WTC11 (cell line): ENCODE measurements at regions not wholly inside any gene's neighbourhood (a gene's known extent, or its start where the extent isn't known, plus 50 kb on each side); places are given as distances from the start of the nearest gene placed in this dataset.

Experiments
- ATAC-seq: fragments of 200-7000 bp; cut with Tn5 transposase; 2 replicates; pipeline ENCODE4 v1.10.0; 2021; ENCODE audit warnings: mild to moderate bottlenecking, moderate library complexity
- CTCF ChIA-PET: fragments of 300-600 bp; sonication (Branson Sonifier 250); formaldehyde crosslinking; loops from one replicate; lab custom pipeline; 2021; ENCODE audit warnings: antibody characterized with exemption; lab: Charles Lee
- POLR2A ChIA-PET: fragments of 350-600 bp; sonication (Branson Sonifier 250); formaldehyde crosslinking; loops from one replicate; lab custom pipeline; 2021; ENCODE audit warnings: antibody characterized with exemption; lab: Charles Lee
- DNase-seq: peaks from one replicate; pipeline ENCODE4 v3.0.0; 2021; ENCODE audit warnings: low spot score
- H3K27ac Mint-ChIP-seq: 2 replicates; pipeline ENCODE4 v1.8.0; 2021; ENCODE audit warnings: mixed read lengths
- H3K27me3 Mint-ChIP-seq: 2 replicates; pipeline ENCODE4 v1.8.0; 2021; ENCODE audit warnings: low read depth, mild to moderate bottlenecking, moderate library complexity, mixed read lengths
- H3K36me3 Mint-ChIP-seq: 2 replicates; pipeline ENCODE4 v1.8.0; 2021; ENCODE audit warnings: mixed read lengths
- H3K4me1 Mint-ChIP-seq: 2 replicates; pipeline ENCODE4 v1.8.0; 2022; ENCODE audit warnings: mixed read lengths
- H3K4me3 Mint-ChIP-seq: 2 replicates; pipeline ENCODE4 v1.8.0; 2021; ENCODE audit warnings: mild to moderate bottlenecking, moderate library complexity, mixed read lengths
- H3K9me3 Mint-ChIP-seq: 2 replicates; pipeline ENCODE4 v1.8.0; 2021; ENCODE audit warnings: mixed read lengths
- ATF1 ChIP-seq: sonication (generic); formaldehyde crosslinking; IDR thresholded peaks from 2 replicates; pipeline ENCODE4 v1.8.1; 2023; ENCODE audit warnings: mild to moderate bottlenecking, moderate library complexity, missing genetic modification reagents
- GABPB1 ChIP-seq: sonication (generic); formaldehyde crosslinking; IDR thresholded peaks from 2 replicates; pipeline ENCODE4 v1.8.1; 2023; ENCODE audit warnings: mild to moderate bottlenecking, missing genetic modification reagents
- GRHL2 ChIP-seq: fragments of 250-450 bp; sonication (Bioruptor Pico); IDR thresholded peaks from 2 replicates; pipeline ENCODE4 v1.8.0; 2022; ENCODE audit warnings: mild to moderate bottlenecking, moderate library complexity; ENCODE audit not compliant: insufficient replicate concordance, severe bottlenecking
- HMGA2 ChIP-seq: fragments of 250-450 bp; sonication (Bioruptor Pico); IDR thresholded peaks from 2 replicates; pipeline ENCODE4 v1.4.0; 2021; ENCODE audit warnings: mild to moderate bottlenecking, moderate library complexity
- IRF1 ChIP-seq: sonication (generic); formaldehyde crosslinking; IDR thresholded peaks from 2 replicates; pipeline ENCODE4 v1.8.0; 2023; ENCODE audit warnings: missing genetic modification reagents
- IRF2 ChIP-seq: sonication (generic); formaldehyde crosslinking; IDR thresholded peaks from 2 replicates; pipeline ENCODE4 v1.8.0; 2022; ENCODE audit warnings: low read depth, missing genetic modification reagents, borderline replicate concordance
- KAT7 ChIP-seq: sonication (generic); formaldehyde crosslinking; IDR thresholded peaks from 2 replicates; pipeline ENCODE4 v1.8.1; 2023; ENCODE audit warnings: missing genetic modification reagents, mild to moderate bottlenecking, borderline replicate concordance
- MAX ChIP-seq: sonication (generic); formaldehyde crosslinking; IDR thresholded peaks from 2 replicates; pipeline ENCODE4 v1.8.0; 2022; ENCODE audit warnings: mild to moderate bottlenecking, missing genetic modification reagents
- MYBL2 ChIP-seq: sonication (generic); formaldehyde crosslinking; IDR thresholded peaks from 2 replicates; pipeline ENCODE4 v1.8.1; 2023; ENCODE audit warnings: mild to moderate bottlenecking, moderate library complexity, missing genetic modification reagents
- NFE2L1 ChIP-seq: sonication (generic); formaldehyde crosslinking; IDR thresholded peaks from 2 replicates; pipeline ENCODE4 v1.8.1; 2023; ENCODE audit warnings: missing genetic modification reagents
- NFYB ChIP-seq: sonication (generic); formaldehyde crosslinking; conservative IDR thresholded peaks from 2 replicates; pipeline ENCODE4 v1.8.0; 2022; ENCODE audit warnings: low read depth, missing genetic modification reagents
- NR1H2 ChIP-seq: sonication (generic); formaldehyde crosslinking; IDR thresholded peaks from 2 replicates; pipeline ENCODE4 v1.9.0; 2021; ENCODE audit warnings: mild to moderate bottlenecking, moderate library complexity, missing genetic modification reagents
- OVOL2 ChIP-seq: fragments of 250-450 bp; sonication (Bioruptor Pico); IDR thresholded peaks from 2 replicates; pipeline ENCODE4 v1.9.0; 2021; ENCODE audit warnings: mild to moderate bottlenecking, borderline replicate concordance
- SMAD3 ChIP-seq: sonication (generic); formaldehyde crosslinking; IDR thresholded peaks from 2 replicates; pipeline ENCODE4 v1.8.0; 2022; ENCODE audit warnings: missing genetic modification reagents, mild to moderate bottlenecking, borderline replicate concordance
- SOX15 ChIP-seq: fragments of 250-450 bp; sonication (Bioruptor Pico); IDR thresholded peaks from 2 replicates; pipeline ENCODE4 v1.9.0; 2021; ENCODE audit warnings: mild to moderate bottlenecking
- SP1 ChIP-seq: sonication (generic); formaldehyde crosslinking; conservative IDR thresholded peaks from 2 replicates; pipeline ENCODE4 v1.8.1; 2022; ENCODE audit warnings: missing genetic modification reagents
- TEAD4 ChIP-seq: sonication (generic); formaldehyde crosslinking; IDR thresholded peaks from 2 replicates; pipeline ENCODE4 v1.8.0; 2022; ENCODE audit warnings: mild to moderate bottlenecking, missing genetic modification reagents
- ZNF317 ChIP-seq: sonication (generic); formaldehyde crosslinking; IDR thresholded peaks from 2 replicates; pipeline ENCODE4 v1.8.1; 2023; ENCODE audit warnings: low read depth, mild to moderate bottlenecking, moderate library complexity, missing genetic modification reagents, borderline replicate concordance
- ZNF425 ChIP-seq: fragments of 250-450 bp; sonication (Bioruptor Pico); conservative IDR thresholded peaks from 2 replicates; pipeline ENCODE4 v1.9.0; 2021; ENCODE audit warnings: mild to moderate bottlenecking
- TF ChIP-seq, protein P1 (sequence below): sonication (generic); formaldehyde crosslinking; IDR thresholded peaks from 2 replicates; pipeline ENCODE4 v1.8.1; 2023; ENCODE audit warnings: mild to moderate bottlenecking, missing genetic modification reagents
- TF ChIP-seq, protein P2 (sequence below): sonication (generic); formaldehyde crosslinking; IDR thresholded peaks from 2 replicates; pipeline ENCODE4 v1.8.1; 2022; ENCODE audit warnings: mild to moderate bottlenecking, moderate library complexity, missing genetic modification reagents
- TF ChIP-seq, protein P3 (sequence below): sonication (generic); formaldehyde crosslinking; IDR thresholded peaks from 2 replicates; pipeline ENCODE4 v1.8.0; 2022; ENCODE audit warnings: missing genetic modification reagents
- TF ChIP-seq, protein P4 (sequence below): sonication (generic); formaldehyde crosslinking; IDR thresholded peaks from 2 replicates; pipeline ENCODE4 v1.8.0; 2022; ENCODE audit warnings: mild to moderate bottlenecking, missing genetic modification reagents

DNA sequence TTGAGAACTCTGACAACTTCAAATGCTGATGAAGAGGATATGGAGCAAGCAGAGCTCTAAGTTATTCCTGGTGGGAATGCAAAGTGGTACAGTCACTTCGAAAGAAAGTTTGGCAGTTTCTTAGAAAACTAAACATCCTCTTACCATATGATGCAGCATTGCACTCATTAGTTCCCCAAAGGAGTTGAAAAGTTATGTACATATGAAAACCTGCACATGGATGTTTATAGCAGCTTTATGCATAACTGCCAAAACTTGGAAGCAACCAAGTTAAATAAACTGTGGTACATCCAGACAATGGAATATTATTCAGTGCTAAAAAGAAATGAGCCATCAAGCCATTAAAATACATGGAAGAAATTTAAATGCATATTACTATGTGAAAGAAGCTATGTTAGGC, 779.3 kb upstream of the COBL start:
- Mint-ChIP-seq H3K4me1 (peaks cover 42% of the 10 kb centered on the region), H3K4me3 (no peak overlapping the region)
- POLR2A ChIA-PET = no interaction called here
- TF ChIP-seq NR1H2 (CRISPR knock-in tag) = no peak
- TF ChIP-seq, protein P1, sequence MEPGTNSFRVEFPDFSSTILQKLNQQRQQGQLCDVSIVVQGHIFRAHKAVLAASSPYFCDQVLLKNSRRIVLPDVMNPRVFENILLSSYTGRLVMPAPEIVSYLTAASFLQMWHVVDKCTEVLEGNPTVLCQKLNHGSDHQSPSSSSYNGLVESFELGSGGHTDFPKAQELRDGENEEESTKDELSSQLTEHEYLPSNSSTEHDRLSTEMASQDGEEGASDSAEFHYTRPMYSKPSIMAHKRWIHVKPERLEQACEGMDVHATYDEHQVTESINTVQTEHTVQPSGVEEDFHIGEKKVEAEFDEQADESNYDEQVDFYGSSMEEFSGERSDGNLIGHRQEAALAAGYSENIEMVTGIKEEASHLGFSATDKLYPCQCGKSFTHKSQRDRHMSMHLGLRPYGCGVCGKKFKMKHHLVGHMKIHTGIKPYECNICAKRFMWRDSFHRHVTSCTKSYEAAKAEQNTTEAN (CRISPR knock-in tag) = no peak
- TF ChIP-seq, all 79 proteins: peak for 0
- CTCF ChIA-PET = no interaction called here
- H3K9me3 Mint-ChIP-seq = peaks cover 31% of the 10 kb centered on the region
- H3K36me3 Mint-ChIP-seq = peaks cover 31% of the 10 kb centered on the region
- no peaks in the 10 kb centered on the region for H3K27me3 Mint-ChIP-seq
- DNase-seq (no peak), ATAC-seq (no peak)
- H3K27ac Mint-ChIP-seq = no peak overlapping the region

DNA sequence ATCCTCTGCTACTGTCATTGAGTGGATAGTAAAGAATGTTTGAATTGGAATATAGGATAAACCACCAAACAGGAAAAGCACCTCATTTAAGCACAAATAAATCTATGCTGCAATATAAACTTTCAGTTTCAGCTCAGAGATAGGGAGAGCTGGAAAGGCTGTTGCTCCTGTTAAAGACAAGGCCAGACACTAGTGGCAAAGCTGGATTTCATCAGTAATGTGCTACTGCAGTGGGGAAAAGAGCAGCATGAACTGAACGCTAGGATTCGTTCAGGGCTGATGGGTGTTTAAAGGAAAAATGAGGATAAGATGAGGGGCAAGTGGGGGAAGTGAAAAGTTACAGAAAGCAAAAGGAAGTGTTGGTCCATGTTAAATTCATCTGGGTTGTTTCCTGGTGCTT, 775.4 kb upstream of the COBL start:
- TF ChIP-seq TEAD4 (CRISPR knock-in tag) (no peak), IRF2 (CRISPR knock-in tag) (no peak), OVOL2 (CRISPR knock-in tag) (no peak), MYBL2 (no peak), GABPB1 (CRISPR knock-in tag) (no peak), SMAD3 (CRISPR knock-in tag) (no peak), ZNF425 (no peak), NFYB (no peak)
- TF ChIP-seq, protein P2, sequence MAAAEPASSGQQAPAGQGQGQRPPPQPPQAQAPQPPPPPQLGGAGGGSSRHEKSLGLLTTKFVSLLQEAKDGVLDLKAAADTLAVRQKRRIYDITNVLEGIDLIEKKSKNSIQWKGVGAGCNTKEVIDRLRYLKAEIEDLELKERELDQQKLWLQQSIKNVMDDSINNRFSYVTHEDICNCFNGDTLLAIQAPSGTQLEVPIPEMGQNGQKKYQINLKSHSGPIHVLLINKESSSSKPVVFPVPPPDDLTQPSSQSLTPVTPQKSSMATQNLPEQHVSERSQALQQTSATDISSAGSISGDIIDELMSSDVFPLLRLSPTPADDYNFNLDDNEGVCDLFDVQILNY (CRISPR knock-in tag) = no peak
- TF ChIP-seq, all 79 proteins: peak for 0
- H3K4me3 Mint-ChIP-seq = no peak overlapping the region
- ATAC-seq (no peak), DNase-seq (no peak)
- H3K4me1 Mint-ChIP-seq = peaks cover 66% of the 10 kb centered on the region
- no peaks in the 10 kb centered on the region for H3K27me3 Mint-ChIP-seq
- POLR2A ChIA-PET = no interaction called here
- CTCF ChIA-PET = interaction anchor here (0.6 kb wide), 1 partner anchor 16 kb away, joined by 4 read pairs; no protein-coding TSS in a partner anchor
- peaks cover 17% of the 10 kb centered on the region for H3K9me3 Mint-ChIP-seq
- H3K27ac Mint-ChIP-seq = no peak overlapping the region
- H3K36me3 Mint-ChIP-seq = peaks cover 17% of the 10 kb centered on the region

DNA sequence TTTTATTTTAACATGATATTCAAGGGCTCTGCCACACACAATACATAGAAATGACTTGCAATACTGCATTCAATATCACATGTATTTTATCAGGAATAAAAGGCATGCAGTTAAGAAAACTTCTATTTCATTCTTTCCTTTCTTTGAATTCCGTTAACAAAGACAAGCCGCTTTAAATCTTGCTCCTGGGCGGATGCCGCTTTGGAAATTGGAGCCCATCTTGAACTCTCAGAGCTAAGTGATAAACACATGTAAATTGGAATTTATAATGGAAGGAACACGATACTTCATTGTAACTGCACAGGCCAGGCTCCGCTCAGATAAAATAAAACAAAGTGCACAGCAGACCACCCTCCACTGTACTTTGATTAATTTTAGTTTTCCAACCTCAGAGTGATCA, 774.5 kb upstream of the COBL start:
- ChIA-PET POLR2A (no interaction called here), CTCF (no interaction called here)
- DNase-seq (no peak), ATAC-seq (no peak)
- Mint-ChIP-seq H3K27ac (no peak overlapping the region), H3K36me3 (peaks cover 10% of the 10 kb centered on the region), H3K27me3 (no peaks in the 10 kb centered on the region), H3K4me3 (no peak overlapping the region), H3K4me1 (peaks cover 75% of the 10 kb centered on the region), H3K9me3 (peaks cover 9% of the 10 kb centered on the region)
- TF ChIP-seq ZNF317 = no peak
- TF ChIP-seq HMGA2 (CRISPR knock-in tag) = no peak
- TF ChIP-seq NFE2L1 = no peak
- no peak for TF ChIP-seq IRF1 (CRISPR knock-in tag)
- no peak for TF ChIP-seq OVOL2 (CRISPR knock-in tag)
- TF ChIP-seq GRHL2 (CRISPR knock-in tag) = no peak
- TF ChIP-seq SOX15 (CRISPR knock-in tag) = no peak
- TF ChIP-seq KAT7 = no peak
- TF ChIP-seq ATF1 (CRISPR knock-in tag) = no peak
- TF ChIP-seq, protein P3, sequence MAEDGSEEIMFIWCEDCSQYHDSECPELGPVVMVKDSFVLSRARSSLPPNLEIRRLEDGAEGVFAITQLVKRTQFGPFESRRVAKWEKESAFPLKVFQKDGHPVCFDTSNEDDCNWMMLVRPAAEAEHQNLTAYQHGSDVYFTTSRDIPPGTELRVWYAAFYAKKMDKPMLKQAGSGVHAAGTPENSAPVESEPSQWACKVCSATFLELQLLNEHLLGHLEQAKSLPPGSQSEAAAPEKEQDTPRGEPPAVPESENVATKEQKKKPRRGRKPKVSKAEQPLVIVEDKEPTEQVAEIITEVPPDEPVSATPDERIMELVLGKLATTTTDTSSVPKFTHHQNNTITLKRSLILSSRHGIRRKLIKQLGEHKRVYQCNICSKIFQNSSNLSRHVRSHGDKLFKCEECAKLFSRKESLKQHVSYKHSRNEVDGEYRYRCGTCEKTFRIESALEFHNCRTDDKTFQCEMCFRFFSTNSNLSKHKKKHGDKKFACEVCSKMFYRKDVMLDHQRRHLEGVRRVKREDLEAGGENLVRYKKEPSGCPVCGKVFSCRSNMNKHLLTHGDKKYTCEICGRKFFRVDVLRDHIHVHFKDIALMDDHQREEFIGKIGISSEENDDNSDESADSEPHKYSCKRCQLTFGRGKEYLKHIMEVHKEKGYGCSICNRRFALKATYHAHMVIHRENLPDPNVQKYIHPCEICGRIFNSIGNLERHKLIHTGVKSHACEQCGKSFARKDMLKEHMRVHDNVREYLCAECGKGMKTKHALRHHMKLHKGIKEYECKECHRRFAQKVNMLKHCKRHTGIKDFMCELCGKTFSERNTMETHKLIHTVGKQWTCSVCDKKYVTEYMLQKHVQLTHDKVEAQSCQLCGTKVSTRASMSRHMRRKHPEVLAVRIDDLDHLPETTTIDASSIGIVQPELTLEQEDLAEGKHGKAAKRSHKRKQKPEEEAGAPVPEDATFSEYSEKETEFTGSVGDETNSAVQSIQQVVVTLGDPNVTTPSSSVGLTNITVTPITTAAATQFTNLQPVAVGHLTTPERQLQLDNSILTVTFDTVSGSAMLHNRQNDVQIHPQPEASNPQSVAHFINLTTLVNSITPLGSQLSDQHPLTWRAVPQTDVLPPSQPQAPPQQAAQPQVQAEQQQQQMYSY = no peak
- TF ChIP-seq, protein P4, sequence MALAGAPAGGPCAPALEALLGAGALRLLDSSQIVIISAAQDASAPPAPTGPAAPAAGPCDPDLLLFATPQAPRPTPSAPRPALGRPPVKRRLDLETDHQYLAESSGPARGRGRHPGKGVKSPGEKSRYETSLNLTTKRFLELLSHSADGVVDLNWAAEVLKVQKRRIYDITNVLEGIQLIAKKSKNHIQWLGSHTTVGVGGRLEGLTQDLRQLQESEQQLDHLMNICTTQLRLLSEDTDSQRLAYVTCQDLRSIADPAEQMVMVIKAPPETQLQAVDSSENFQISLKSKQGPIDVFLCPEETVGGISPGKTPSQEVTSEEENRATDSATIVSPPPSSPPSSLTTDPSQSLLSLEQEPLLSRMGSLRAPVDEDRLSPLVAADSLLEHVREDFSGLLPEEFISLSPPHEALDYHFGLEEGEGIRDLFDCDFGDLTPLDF = no peak
- no peak for TF ChIP-seq MAX
- no peak for TF ChIP-seq SP1 (CRISPR knock-in tag)
